ENCODE measurements at regions not wholly inside any gene's neighbourhood (a gene's known extent, or its start where the extent isn't known, plus 50 kb on each side); places are given as distances from the start of the nearest gene placed in this dataset.
"Not testable (repeated sequence)": the region's sequence is repeated elsewhere in the genome, so short reads cannot be mapped to it uniquely, and the experiment has no call there.

DNA sequence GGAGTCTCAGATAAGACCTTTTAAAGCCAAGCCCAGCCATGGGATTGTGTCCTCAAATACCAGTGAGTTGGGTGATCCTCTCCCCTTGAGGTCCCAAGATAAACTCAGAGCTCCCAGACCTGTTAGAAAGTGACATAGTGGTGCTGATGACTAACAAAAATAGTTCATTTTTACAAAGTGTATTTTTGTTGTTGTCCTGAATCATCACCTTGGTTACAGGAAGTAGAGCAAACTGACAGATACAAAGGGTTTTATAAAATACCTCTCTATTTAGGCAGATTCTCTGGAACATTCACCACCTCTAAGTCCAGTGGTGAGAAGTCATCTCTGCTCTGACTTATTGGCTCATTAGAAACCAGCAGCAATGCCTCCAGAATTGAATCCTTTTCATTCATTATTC lies 259.3 kb downstream of the CEMIP2 start:
- TF ChIP-seq GLIS3 (CRISPR knock-in tag; IDR thresholded peaks at IDR 0.05), result no peak
- no peak for TF ChIP-seq ZFP30 (CRISPR knock-in tag; IDR thresholded peaks at IDR 0.05)
- no peak for TF ChIP-seq ZC3H10 (CRISPR knock-in tag; IDR thresholded peaks at IDR 0.05)
- no peak for TF ChIP-seq ZNF8 (CRISPR knock-in tag; IDR thresholded peaks at IDR 0.05)
- no peak for TF ChIP-seq PPARA (CRISPR knock-in tag; IDR thresholded peaks at IDR 0.05; ENCODE audit: borderline replicate concordance)
- TF ChIP-seq, protein P1, sequence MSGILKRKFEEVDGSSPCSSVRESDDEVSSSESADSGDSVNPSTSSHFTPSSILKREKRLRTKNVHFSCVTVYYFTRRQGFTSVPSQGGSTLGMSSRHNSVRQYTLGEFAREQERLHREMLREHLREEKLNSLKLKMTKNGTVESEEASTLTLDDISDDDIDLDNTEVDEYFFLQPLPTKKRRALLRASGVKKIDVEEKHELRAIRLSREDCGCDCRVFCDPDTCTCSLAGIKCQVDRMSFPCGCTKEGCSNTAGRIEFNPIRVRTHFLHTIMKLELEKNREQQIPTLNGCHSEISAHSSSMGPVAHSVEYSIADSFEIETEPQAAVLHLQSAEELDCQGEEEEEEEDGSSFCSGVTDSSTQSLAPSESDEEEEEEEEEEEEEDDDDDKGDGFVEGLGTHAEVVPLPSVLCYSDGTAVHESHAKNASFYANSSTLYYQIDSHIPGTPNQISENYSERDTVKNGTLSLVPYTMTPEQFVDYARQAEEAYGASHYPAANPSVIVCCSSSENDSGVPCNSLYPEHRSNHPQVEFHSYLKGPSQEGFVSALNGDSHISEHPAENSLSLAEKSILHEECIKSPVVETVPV (CRISPR knock-in tag; IDR thresholded peaks at IDR 0.05), result no peak
- TF ChIP-seq, protein P2, sequence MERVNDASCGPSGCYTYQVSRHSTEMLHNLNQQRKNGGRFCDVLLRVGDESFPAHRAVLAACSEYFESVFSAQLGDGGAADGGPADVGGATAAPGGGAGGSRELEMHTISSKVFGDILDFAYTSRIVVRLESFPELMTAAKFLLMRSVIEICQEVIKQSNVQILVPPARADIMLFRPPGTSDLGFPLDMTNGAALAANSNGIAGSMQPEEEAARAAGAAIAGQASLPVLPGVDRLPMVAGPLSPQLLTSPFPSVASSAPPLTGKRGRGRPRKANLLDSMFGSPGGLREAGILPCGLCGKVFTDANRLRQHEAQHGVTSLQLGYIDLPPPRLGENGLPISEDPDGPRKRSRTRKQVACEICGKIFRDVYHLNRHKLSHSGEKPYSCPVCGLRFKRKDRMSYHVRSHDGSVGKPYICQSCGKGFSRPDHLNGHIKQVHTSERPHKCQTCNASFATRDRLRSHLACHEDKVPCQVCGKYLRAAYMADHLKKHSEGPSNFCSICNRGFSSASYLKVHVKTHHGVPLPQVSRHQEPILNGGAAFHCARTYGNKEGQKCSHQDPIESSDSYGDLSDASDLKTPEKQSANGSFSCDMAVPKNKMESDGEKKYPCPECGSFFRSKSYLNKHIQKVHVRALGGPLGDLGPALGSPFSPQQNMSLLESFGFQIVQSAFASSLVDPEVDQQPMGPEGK (CRISPR knock-in tag; IDR thresholded peaks at IDR 0.05; ENCODE audit: borderline replicate concordance), result no peak
- no peak for TF ChIP-seq TCF4 (CRISPR knock-in tag; IDR thresholded peaks at IDR 0.05; ENCODE audit: borderline replicate concordance)
- no peak for TF ChIP-seq ZFP3 (CRISPR knock-in tag; IDR thresholded peaks at IDR 0.05)
- TF ChIP-seq, protein P3, sequence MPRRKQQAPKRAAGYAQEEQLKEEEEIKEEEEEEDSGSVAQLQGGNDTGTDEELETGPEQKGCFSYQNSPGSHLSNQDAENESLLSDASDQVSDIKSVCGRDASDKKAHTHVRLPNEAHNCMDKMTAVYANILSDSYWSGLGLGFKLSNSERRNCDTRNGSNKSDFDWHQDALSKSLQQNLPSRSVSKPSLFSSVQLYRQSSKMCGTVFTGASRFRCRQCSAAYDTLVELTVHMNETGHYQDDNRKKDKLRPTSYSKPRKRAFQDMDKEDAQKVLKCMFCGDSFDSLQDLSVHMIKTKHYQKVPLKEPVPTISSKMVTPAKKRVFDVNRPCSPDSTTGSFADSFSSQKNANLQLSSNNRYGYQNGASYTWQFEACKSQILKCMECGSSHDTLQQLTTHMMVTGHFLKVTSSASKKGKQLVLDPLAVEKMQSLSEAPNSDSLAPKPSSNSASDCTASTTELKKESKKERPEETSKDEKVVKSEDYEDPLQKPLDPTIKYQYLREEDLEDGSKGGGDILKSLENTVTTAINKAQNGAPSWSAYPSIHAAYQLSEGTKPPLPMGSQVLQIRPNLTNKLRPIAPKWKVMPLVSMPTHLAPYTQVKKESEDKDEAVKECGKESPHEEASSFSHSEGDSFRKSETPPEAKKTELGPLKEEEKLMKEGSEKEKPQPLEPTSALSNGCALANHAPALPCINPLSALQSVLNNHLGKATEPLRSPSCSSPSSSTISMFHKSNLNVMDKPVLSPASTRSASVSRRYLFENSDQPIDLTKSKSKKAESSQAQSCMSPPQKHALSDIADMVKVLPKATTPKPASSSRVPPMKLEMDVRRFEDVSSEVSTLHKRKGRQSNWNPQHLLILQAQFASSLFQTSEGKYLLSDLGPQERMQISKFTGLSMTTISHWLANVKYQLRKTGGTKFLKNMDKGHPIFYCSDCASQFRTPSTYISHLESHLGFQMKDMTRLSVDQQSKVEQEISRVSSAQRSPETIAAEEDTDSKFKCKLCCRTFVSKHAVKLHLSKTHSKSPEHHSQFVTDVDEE (CRISPR knock-in tag; IDR thresholded peaks at IDR 0.05), result no peak
- ATAC-seq, result no peak

- ATAC-seq, result not testable (repeated sequence)
Measured at GRCh38 chr9:71508141-71508540, 260.2 kb downstream of the CEMIP2 start.

- no peak for ATAC-seq
- TF ChIP-seq ZC3H10 (CRISPR knock-in tag; IDR thresholded peaks at IDR 0.05) (no peak), TOX (CRISPR knock-in tag; IDR thresholded peaks at IDR 0.05; ENCODE audit: borderline replicate concordance) (no peak), OSR1 (CRISPR knock-in tag; IDR thresholded peaks at IDR 0.05) (no peak), RARB (CRISPR knock-in tag; IDR thresholded peaks at IDR 0.05) (no peak), PPARA (CRISPR knock-in tag; IDR thresholded peaks at IDR 0.05; ENCODE audit: borderline replicate concordance) (no peak), ZFP3 (CRISPR knock-in tag; IDR thresholded peaks at IDR 0.05) (no peak), TCF4 (CRISPR knock-in tag; IDR thresholded peaks at IDR 0.05; ENCODE audit: borderline replicate concordance) (no peak), ZNF565 (CRISPR knock-in tag; conservative IDR thresholded peaks at IDR 0.05; ENCODE audit: low read depth) (no peak), BACH2 (CRISPR knock-in tag; IDR thresholded peaks at IDR 0.05; ENCODE audit: borderline replicate concordance) (no peak)
- TF ChIP-seq, protein P3 (CRISPR knock-in tag; IDR thresholded peaks at IDR 0.05), result no peak
Measured at GRCh38 chr9:71506821-71507220, 261.5 kb downstream of the CEMIP2 start.

GRCh38 chr9:71504636-71505035 lies 263.7 kb downstream of the CEMIP2 start:
- ATAC-seq, result no peak

More at GRCh38 chr9:71504636-71505035, 263.7 kb downstream of the CEMIP2 start:
- TF ChIP-seq GLIS3 (CRISPR knock-in tag; IDR thresholded peaks at IDR 0.05), result no peak
- TF ChIP-seq, protein P1 (CRISPR knock-in tag; IDR thresholded peaks at IDR 0.05), result no peak
